ENCODE measurements at regions not wholly inside any gene's neighbourhood (a gene's known extent, or its start where the extent isn't known, plus 50 kb on each side); places are given as distances from the start of the nearest gene placed in this dataset.
"Not testable (repeated sequence)": the region's sequence is repeated elsewhere in the genome, so short reads cannot be mapped to it uniquely, and the experiment has no call there.

DNA sequence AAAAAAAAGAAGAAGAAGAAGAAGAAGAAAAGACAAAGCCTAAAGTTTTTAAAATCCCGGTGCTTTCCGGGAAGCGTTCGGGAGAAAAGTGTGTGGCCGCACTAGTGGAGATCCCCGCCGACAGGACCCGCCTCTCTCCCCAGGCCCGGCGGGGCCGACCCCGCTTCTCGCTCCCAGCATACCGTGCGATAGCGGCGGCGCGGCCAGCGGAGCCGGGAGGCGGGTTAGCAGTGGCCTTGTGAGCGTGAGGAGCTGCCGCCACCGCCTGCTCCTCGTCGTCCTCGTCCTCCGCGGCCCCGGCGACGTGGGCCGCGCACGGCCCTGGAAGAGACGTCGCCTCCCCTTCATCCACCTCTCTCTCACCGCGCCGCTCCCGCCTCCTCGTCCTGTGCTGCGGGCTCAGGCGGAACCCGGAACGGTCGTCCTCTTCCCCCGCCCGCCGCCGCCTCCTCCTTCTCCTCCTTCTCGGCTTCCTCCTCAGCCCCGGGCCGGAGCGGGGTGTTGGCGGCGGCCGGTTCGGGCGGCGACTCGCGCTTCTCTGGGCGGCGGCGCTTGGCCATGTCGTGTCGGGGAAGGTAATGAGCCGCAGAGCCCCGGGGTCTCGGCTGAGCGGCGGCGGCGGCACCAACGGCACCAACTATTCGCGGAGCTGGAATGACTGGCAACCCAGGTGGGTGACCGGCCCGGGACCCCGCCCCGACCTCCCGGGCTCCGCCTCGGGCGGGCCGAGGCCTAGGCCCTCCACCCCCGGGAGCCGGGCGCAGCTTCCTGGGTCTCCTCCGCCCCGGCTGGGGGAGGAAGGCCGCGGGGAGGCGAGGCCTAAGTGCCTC is 62.6 kb upstream of the CDR2 start:
- DNase-seq (ENCODE audit: low read depth in 1 of 2, low spot score in 1 of 2) (peak; percentile 43 to 78), ATAC-seq (peak; percentile 95 to 98)
- not testable (repeated sequence) for H3K4me1 ChIP-seq, FAIRE-seq, H3K9me3 ChIP-seq
- CTCF ChIA-PET, result interaction anchor here (1.1 kb wide), 1 partner anchor 64 kb away, joined by 3 read pairs; no protein-coding TSS in a partner anchor
- Histone ChIP-seq H3K4me2 (peak overlapping the region; percentile 59), H3K27ac (peak overlapping the region; percentile 94 to 96), H3K4me3 (peak overlapping the region; percentile 72)
- WGBS (ENCODE audit: missing lambda C conversion rate), result under 1% methylated on average over 41 of the region's 96 CpGs
- TF ChIP-seq PHF8 (IDR thresholded peaks at IDR 0.05; ENCODE audit: borderline replicate concordance, low read depth), result peak; percentile 75
- 0 out of 2 replicates have a peak, but pooled peaks have one; percentile 19 for TF ChIP-seq TFCP2L1 (CRISPR knock-in tag; IDR thresholded peaks at IDR 0.05)
- TF ChIP-seq E2F6 (IDR thresholded peaks at IDR 0.05; ENCODE audit: borderline replicate concordance, low read depth), result peak; percentile 33; the same call in 1 of the 2 replicates
- TF ChIP-seq HOXB5 (CRISPR knock-in tag; IDR thresholded peaks at IDR 0.05), result peak; percentile 32; the same call in 1 of the 2 replicates
- peak; percentile 69 for TF ChIP-seq POLR2A (IDR thresholded peaks at IDR 0.05; ENCODE audit: low read length)
- POLR2A ChIA-PET, result interaction anchor here (0.6 to 1.0 kb wide), 2 partner anchors 1136 to 1287 kb away, joined by 4 read pairs; no protein-coding TSS in a partner anchor

GRCh38 chr16:22436326-22436822 is 62.0 kb upstream of the CDR2 start:
- POLR2A ChIA-PET; DNase-seq (ENCODE audit: low read depth in 1 of 2, low spot score in 1 of 2); CTCF ChIA-PET; H3K4me1 ChIP-seq; H3K9me3 ChIP-seq; FAIRE-seq: not testable (repeated sequence)
- Histone ChIP-seq H3K4me2 (peak overlapping the region; percentile 59), H3K4me3 (peak overlapping the region; percentile 72), H3K27ac (peak overlapping the region; percentile 94 to 96)
- 0% methylated on average over 1 of the region's 6 CpGs for WGBS (ENCODE audit: missing lambda C conversion rate)
- ATAC-seq, result peak; percentile 61 to 86; a peak in 4 of 6 replicates

GRCh38 chr16:22431314-22431713 is 56.9 kb upstream of the CDR2 start:
- H3K4me3 ChIP-seq; DNase-seq (ENCODE audit: low read depth in 1 of 2, low spot score in 1 of 2); H3K4me1 ChIP-seq; POLR2A ChIA-PET; ATAC-seq; CTCF ChIA-PET; H3K9me3 ChIP-seq; H3K4me2 ChIP-seq; H3K27ac ChIP-seq; FAIRE-seq: not testable (repeated sequence)
- 92% methylated on average over 9 of the region's 9 CpGs for whole genome bisulfite sequencing (ENCODE audit: missing lambda C conversion rate)

DNA sequence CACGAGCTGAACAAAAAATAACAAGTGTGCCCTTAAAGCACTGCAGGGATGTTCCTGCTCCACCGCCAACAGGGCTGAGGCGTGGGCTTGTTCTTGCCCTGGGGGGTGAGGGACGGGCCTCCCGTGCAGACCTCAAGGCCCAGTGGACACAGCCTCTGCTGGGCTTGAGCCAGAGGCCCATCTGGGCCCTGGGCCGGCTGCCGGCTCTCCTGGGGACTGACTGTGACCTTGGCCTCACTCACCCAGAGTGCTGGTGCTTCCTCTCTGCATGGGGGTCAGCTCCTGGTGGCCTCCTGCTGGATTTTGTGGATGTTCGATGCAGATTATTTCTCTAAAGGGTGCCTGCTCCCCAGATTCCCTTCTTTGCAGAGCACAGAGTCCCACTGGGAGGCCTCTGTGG is 54.2 kb upstream of the CDR2 start:
- WGBS (ENCODE audit: missing lambda C conversion rate), result 84% methylated on average over 8 of the region's 8 CpGs
- no peak for TF ChIP-seq BCL3 (IDR thresholded peaks at IDR 0.05)
- TF ChIP-seq NPAS2 (CRISPR knock-in tag; IDR thresholded peaks at IDR 0.05; ENCODE audit: borderline replicate concordance), result no peak
- no peak for TF ChIP-seq HES2 (IDR thresholded peaks at IDR 0.05)
- TF ChIP-seq HOXB5 (CRISPR knock-in tag; IDR thresholded peaks at IDR 0.05), result no peak
- TF ChIP-seq KDM5A (IDR thresholded peaks at IDR 0.05), result no peak
- TF ChIP-seq JUN (IDR thresholded peaks at IDR 0.05), result no peak
- no peak for TF ChIP-seq CHD2 (IDR thresholded peaks at IDR 0.05; ENCODE audit: low read length, partially characterized antibody)
- no peak for TF ChIP-seq RARB (CRISPR knock-in tag; IDR thresholded peaks at IDR 0.05)
- TF ChIP-seq PHF8 (IDR thresholded peaks at IDR 0.05; ENCODE audit: borderline replicate concordance, low read depth), result no peak
- no peak for TF ChIP-seq CBX2 (IDR thresholded peaks at IDR 0.05; ENCODE audit: borderline replicate concordance, low read depth)
- no peak for TF ChIP-seq MAFK (IDR thresholded peaks at IDR 0.05; ENCODE audit: partially characterized antibody)
- no peak for TF ChIP-seq RNF2 (IDR thresholded peaks at IDR 0.05; ENCODE audit: borderline replicate concordance, low read depth)
- no peak for TF ChIP-seq GATA3 (IDR thresholded peaks at IDR 0.05; ENCODE audit: borderline replicate concordance)
- no peak for TF ChIP-seq POLR2A (IDR thresholded peaks at IDR 0.05; ENCODE audit: low read length)
- no peak for TF ChIP-seq ESRRA (IDR thresholded peaks at IDR 0.05; ENCODE audit: borderline replicate concordance, low read length)
- TF ChIP-seq ZNF302 (CRISPR knock-in tag; IDR thresholded peaks at IDR 0.05), result no peak
- H3K9me3 ChIP-seq, result no peaks in the 10 kb centered on the region
- CTCF ChIA-PET, result no interaction called here
- FAIRE-seq, result no peak
- POLR2A ChIA-PET, result no interaction called here
- H3K4me2 ChIP-seq, result no peak overlapping the region
- DNase-seq (ENCODE audit: low read depth in 1 of 2, low spot score in 1 of 2), result no peak
- H3K4me3 ChIP-seq, result no peak overlapping the region
- H3K27ac ChIP-seq, result no peak overlapping the region
- no peaks in the 10 kb centered on the region for H3K4me1 ChIP-seq
- no peak for ATAC-seq

All from A549 (cell line).